Fibroblast of lung (primary cell): ENCODE measurements at regions not wholly inside any gene's neighbourhood (a gene's known extent, or its start where the extent isn't known, plus 50 kb on each side); places are given as distances from the start of the nearest gene placed in this dataset.

Experiments
- EZH2 ChIP-seq: IDR thresholded peaks from 2 replicates; pipeline ENCODE4 v1.5.1; 2012; ENCODE audit warnings: low read length, control low read depth, mild to moderate bottlenecking; ENCODE audit errors: missing control alignments
- TF ChIP-seq, protein P1 (sequence below), 2 donors: IDR thresholded peaks in 1 of 2; conservative IDR thresholded peaks in 1 of 2; 1 replicate in 1 of 2; 2 replicates in 1 of 2; pipeline ENCODE4 v1.5.1; 2011 to 2012; ENCODE audit warnings: low read length in 2 of 2, control low read depth in 1 of 2, inconsistent platforms in 1 of 2, low read depth in 1 of 2, mild to moderate bottlenecking in 1 of 2

DNA sequence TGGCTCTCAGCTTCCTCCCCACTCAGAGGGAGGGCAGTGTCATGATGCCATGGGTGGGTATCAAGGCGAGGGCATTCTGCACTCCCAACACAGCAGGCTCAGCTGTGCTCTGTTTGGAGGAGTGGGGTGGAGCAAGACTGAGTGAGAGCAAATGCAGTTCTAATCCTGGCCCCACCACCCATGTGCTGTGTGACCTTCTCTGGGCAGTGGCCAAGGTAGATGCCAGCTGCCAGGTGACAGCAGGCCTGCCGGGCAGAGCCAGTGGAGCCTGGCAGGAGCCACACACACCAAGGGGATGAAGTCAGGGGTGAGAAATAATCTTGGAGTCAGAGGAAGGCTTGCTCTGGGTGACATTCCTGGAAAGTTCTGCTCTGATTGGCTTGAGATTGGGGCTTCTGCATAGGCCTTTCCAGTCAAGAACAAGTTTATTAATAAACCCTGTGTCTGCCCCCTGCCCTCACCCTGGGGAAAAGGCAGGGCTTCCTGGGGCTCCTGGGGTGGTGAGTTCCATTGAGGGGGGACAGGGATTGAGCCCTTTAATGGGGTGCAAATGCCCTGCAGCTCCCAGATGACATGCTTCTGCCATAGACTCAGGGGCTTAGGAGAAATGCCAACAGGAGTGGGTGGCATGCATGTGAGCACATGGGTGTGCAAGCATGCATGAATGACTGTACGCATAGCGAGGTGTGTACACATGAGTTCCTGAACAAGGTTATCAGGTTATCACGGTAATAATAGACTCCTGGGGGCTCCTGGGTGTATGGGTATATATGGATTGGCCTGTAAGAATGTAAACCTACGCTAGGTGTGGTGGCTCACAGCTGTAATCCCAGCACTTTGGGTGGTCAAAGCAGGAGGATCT, 134.2 kb downstream of the MRPL14 start:
- no peak for TF ChIP-seq EZH2
- TF ChIP-seq, protein P1, sequence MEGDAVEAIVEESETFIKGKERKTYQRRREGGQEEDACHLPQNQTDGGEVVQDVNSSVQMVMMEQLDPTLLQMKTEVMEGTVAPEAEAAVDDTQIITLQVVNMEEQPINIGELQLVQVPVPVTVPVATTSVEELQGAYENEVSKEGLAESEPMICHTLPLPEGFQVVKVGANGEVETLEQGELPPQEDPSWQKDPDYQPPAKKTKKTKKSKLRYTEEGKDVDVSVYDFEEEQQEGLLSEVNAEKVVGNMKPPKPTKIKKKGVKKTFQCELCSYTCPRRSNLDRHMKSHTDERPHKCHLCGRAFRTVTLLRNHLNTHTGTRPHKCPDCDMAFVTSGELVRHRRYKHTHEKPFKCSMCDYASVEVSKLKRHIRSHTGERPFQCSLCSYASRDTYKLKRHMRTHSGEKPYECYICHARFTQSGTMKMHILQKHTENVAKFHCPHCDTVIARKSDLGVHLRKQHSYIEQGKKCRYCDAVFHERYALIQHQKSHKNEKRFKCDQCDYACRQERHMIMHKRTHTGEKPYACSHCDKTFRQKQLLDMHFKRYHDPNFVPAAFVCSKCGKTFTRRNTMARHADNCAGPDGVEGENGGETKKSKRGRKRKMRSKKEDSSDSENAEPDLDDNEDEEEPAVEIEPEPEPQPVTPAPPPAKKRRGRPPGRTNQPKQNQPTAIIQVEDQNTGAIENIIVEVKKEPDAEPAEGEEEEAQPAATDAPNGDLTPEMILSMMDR (conservative IDR thresholded peaks at IDR 0.05 in 1 of 2, IDR thresholded peaks at IDR 0.05 in 1 of 2; ENCODE audit: low read depth in 1 of 2, low read length in 2 of 2), result no peak
